Right atrium auricular region (tissue), 2 donors: ENCODE measurements at regions not wholly inside any gene's neighbourhood (a gene's known extent, or its start where the extent isn't known, plus 50 kb on each side); places are given as distances from the start of the nearest gene placed in this dataset.

Source experiments
- DNase-seq: peaks from one replicate; pipeline ENCODE4 v3.0.0-alpha.2; 2019; ENCODE audit warnings: low spot score
- H3K27ac ChIP-seq, 2 donors: fragments of 200-600 bp; sonication (generic); 1 replicate in 1 of 2; 2 replicates in 1 of 2; pipeline ENCODE4 v1.5.1; 2016 to 2019
- H3K27me3 ChIP-seq, 2 donors: fragments of 200-600 bp; sonication (generic); one replicate each; pipeline versions ENCODE4 v1.5.1 to v1.6.0; 2017 to 2019
- H3K36me3 ChIP-seq: fragments of 200-600 bp; sonication (generic); one replicate; pipeline ENCODE4 v1.5.1; 2016
- H3K4me1 ChIP-seq, 2 donors: fragments of 200-600 bp; sonication (generic); one replicate each; pipeline versions ENCODE4 v1.5.1 to v1.6.0; 2017 to 2019
- H3K4me3 ChIP-seq, 2 donors: fragments of 200-600 bp; sonication (generic); 1 replicate in 1 of 2; 2 replicates in 1 of 2; pipeline ENCODE4 v1.5.1; 2017 to 2019; ENCODE audit warnings: mild to moderate bottlenecking in 1 of 2, moderate library complexity in 1 of 2
- H3K9me3 ChIP-seq, 2 donors: fragments of 200-600 bp; sonication (generic); one replicate each; pipeline ENCODE4 v1.5.1; 2019
- TF ChIP-seq, protein P1 (sequence below), 2 donors: fragments of 200-600 bp; sonication (generic); IDR thresholded peaks; one replicate each; pipeline ENCODE4 v1.5.1; 2019; ENCODE audit warnings: antibody characterized with exemption in 2 of 2

DNA sequence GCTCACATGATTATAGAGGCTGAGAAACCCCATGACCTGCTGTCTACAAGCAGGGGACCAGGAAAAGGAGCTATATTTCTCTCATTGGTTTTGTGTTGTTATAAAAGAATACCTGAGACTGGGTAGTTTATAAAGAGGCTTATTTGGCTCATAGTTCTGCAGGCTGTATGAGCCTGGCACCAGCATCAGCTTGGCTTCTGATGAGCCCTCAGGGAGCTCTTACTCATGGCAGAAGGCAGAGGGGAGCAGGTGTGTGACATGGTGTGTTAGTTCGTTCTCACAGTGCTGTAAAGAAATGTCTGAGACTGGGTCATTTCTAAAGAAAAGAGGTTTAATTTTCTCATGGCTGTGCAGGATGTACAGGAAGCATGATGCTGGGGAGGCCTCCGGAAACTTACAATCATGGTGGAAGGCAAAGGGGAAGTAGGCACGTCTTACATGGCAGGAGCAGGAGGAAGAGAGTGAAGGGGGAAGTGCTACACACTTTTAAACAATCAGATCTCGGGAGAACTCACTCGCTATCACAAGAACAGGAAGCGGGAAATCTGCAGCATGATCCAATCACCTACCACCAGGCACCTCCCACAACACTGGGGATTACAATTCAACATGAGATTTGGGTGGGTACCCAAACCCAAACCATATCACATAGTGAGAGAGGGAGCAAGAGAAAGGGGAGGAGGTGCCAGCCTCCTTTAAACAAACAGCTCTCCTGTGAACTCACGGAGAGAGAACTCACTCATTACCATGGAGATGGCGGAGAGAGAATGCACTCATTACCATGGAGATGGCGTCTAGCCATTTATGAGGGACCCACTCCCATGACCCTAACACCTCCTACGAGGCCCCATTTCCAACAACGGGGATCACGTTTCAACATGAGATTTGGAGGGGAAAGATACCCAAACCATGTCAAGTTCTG is 133.4 kb downstream of the JCAD start:
- H3K4me3 ChIP-seq = no peak overlapping the region
- H3K27ac ChIP-seq = no peak overlapping the region
- TF ChIP-seq, protein P1, sequence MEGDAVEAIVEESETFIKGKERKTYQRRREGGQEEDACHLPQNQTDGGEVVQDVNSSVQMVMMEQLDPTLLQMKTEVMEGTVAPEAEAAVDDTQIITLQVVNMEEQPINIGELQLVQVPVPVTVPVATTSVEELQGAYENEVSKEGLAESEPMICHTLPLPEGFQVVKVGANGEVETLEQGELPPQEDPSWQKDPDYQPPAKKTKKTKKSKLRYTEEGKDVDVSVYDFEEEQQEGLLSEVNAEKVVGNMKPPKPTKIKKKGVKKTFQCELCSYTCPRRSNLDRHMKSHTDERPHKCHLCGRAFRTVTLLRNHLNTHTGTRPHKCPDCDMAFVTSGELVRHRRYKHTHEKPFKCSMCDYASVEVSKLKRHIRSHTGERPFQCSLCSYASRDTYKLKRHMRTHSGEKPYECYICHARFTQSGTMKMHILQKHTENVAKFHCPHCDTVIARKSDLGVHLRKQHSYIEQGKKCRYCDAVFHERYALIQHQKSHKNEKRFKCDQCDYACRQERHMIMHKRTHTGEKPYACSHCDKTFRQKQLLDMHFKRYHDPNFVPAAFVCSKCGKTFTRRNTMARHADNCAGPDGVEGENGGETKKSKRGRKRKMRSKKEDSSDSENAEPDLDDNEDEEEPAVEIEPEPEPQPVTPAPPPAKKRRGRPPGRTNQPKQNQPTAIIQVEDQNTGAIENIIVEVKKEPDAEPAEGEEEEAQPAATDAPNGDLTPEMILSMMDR (IDR thresholded peaks at IDR 0.05) = no peak
- no peaks in the 10 kb centered on the region for H3K4me1 ChIP-seq
- no peaks in the 10 kb centered on the region for H3K36me3 ChIP-seq
- H3K27me3 ChIP-seq = no peaks in the 10 kb centered on the region
- no peaks in the 10 kb centered on the region for H3K9me3 ChIP-seq
- no peak for DNase-seq

DNA sequence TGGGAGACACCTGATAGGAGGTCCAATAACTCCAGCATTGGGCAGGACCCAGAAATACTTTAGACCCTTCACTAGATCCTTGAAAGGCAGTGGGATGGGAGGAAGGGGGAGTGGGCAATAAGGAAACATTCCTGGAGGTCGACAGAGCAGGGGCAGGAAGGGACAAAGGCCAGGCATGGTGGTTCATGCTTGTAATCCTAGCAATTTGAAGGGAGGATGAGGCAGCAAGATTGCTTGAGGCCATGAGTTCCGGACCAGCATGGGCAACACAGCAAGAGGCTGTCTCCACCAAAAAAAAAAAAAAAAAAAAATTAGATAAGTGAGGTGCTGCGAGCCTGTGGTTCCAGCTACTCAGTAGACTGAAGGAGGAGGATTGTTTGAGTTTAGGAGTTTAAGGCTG is 134.9 kb downstream of the JCAD start:
- no peak overlapping the region for H3K4me3 ChIP-seq

DNA sequence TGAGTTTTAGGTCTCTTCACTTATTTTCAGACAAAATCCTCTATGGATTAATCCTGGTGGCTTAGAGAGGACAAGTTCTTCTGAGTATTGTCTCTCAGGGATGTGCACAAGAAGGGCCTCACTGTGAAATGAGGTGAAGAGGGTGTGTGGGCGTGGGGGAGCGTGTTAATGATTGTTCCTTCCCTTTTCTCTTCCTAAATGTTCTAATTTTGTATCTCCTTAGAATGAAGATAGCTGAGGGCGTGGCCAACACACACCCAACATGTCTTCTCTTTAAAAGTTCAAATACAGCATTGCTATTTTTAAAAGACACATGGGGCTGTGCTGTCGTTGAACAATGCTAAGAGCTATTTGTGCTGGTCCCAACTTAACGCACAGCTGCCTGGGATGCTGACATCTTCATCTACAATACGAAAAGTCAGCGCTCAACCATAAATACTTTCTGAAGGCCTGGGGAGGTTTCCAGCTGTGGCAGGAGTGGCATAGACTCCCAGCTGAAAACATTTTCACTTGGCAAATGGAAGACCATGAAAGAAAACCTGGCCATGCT is 135.9 kb downstream of the JCAD start:
- no peak overlapping the region for H3K27ac ChIP-seq
- TF ChIP-seq, protein P1 (IDR thresholded peaks at IDR 0.05) = no peak
- H3K4me3 ChIP-seq = no peak overlapping the region
- no peaks in the 10 kb centered on the region for H3K27me3 ChIP-seq
- H3K36me3 ChIP-seq = no peaks in the 10 kb centered on the region
- H3K9me3 ChIP-seq = no peaks in the 10 kb centered on the region
- DNase-seq = no peak
- no peaks in the 10 kb centered on the region for H3K4me1 ChIP-seq

More for the DNA sequence above, 134.9 kb downstream of the JCAD start:
- Histone ChIP-seq H3K4me1 (no peaks in the 10 kb centered on the region), H3K27ac (no peak overlapping the region), H3K36me3 (no peaks in the 10 kb centered on the region), H3K27me3 (no peaks in the 10 kb centered on the region), H3K9me3 (no peaks in the 10 kb centered on the region)
- TF ChIP-seq, protein P1 (IDR thresholded peaks at IDR 0.05) = no peak
- DNase-seq = no peak

DNA sequence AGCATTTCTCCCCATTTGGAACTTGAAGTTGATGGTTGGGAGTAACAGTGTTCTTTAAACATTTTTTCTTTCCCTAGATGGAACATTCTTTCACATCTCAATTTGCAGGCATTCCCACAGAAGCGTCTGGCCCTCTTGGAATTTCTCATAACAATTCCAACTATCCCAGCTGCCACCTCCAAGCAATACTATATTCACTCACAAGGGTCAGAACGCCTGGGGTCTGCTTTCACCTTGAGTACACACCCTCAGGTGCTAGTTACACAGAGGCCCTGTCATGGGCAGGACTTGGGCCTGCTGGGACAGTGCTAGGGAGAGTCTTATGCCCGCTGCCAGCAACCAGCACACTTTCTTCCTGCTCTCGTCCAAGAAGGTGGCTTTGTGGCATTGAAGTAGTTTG is 136.5 kb downstream of the JCAD start:
- H3K27ac ChIP-seq = no peak overlapping the region

DNA sequence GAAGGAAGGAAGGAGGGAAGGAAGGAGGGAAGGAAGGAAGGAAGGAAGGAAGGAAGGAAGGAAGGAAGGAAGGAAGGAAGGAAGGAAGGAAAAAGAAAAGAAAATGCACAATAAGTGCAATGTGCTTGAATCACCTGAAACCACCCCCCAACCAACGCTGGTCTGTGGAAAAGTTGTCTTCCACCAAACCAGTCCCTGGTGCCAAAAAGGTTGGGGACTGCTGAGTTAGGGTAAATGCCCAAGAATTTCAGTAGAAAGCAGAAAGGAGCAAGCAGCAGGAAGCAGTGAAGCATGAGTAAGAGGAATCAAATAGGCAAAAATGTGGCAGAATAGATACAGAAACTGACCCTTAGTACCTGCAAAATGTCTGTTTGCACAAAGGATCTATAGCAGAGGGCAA is 137.2 kb downstream of the JCAD start:
- no peak for DNase-seq
- Histone ChIP-seq H3K4me3 (no peak overlapping the region), H3K36me3 (no peaks in the 10 kb centered on the region), H3K27me3 (no peaks in the 10 kb centered on the region), H3K27ac (no peak overlapping the region), H3K4me1 (no peaks in the 10 kb centered on the region), H3K9me3 (no peaks in the 10 kb centered on the region)
- TF ChIP-seq, protein P1 (IDR thresholded peaks at IDR 0.05) = no peak

More for the DNA sequence above, 136.5 kb downstream of the JCAD start:
- no peaks in the 10 kb centered on the region for H3K9me3 ChIP-seq
- TF ChIP-seq, protein P1 (IDR thresholded peaks at IDR 0.05) = no peak
- no peaks in the 10 kb centered on the region for H3K36me3 ChIP-seq
- DNase-seq = no peak
- no peaks in the 10 kb centered on the region for H3K4me1 ChIP-seq
- H3K27me3 ChIP-seq = no peaks in the 10 kb centered on the region
- H3K4me3 ChIP-seq = no peak overlapping the region
